GM13976 (cell line): ENCODE measurements at regions not wholly inside any gene's neighbourhood (a gene's known extent, or its start where the extent isn't known, plus 50 kb on each side); places are given as distances from the start of the nearest gene placed in this dataset.

ENCODE experiments used
- DNase-seq: peaks from one replicate; pipeline ENCODE4 v3.0.0; 2012; ENCODE audit warnings: low spot score
- in situ Hi-C: fragments of 300-500 bp; cut with MboI; formaldehyde crosslinking; loops from one replicate; pipeline ENCODE4 v1.12.0; 2022; ENCODE audit warnings: low sequenced_read_pairs, mixed read lengths, inconsistent platforms; ENCODE audit not compliant: unreplicated experiment
- TF ChIP-seq, protein P1 (sequence below): IDR thresholded peaks from 2 replicates; pipeline ENCODE4 v1.5.1; 2012; ENCODE audit warnings: borderline replicate concordance, mild to moderate bottlenecking; ENCODE audit not compliant: insufficient read depth; ENCODE audit errors: extremely low read depth, missing control alignments, control extremely low read depth

DNA sequence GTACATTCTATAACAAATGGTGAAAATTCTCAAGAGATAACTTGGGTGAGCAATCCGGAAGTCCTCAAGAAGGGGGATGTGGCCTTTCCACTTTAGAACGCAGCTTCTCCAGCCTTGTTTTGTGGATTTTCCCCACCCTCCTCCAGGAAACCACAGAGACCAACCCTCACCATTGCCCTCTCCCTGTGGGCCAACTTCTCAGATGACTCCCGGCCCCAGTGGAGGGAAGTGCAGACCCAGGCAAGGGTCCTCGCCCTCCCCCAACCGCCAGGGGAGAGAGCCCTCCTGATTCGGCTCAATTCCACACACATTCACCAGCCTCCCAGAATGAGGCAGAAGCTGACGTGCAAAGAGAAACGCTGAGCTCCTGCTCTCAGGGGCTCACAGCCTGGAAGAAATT lies 277.2 kb downstream of the EIPR1 start:
- no peak for DNase-seq
- TF ChIP-seq, protein P1, sequence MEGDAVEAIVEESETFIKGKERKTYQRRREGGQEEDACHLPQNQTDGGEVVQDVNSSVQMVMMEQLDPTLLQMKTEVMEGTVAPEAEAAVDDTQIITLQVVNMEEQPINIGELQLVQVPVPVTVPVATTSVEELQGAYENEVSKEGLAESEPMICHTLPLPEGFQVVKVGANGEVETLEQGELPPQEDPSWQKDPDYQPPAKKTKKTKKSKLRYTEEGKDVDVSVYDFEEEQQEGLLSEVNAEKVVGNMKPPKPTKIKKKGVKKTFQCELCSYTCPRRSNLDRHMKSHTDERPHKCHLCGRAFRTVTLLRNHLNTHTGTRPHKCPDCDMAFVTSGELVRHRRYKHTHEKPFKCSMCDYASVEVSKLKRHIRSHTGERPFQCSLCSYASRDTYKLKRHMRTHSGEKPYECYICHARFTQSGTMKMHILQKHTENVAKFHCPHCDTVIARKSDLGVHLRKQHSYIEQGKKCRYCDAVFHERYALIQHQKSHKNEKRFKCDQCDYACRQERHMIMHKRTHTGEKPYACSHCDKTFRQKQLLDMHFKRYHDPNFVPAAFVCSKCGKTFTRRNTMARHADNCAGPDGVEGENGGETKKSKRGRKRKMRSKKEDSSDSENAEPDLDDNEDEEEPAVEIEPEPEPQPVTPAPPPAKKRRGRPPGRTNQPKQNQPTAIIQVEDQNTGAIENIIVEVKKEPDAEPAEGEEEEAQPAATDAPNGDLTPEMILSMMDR: no peak
- in situ Hi-C loops: no loop called here

DNA sequence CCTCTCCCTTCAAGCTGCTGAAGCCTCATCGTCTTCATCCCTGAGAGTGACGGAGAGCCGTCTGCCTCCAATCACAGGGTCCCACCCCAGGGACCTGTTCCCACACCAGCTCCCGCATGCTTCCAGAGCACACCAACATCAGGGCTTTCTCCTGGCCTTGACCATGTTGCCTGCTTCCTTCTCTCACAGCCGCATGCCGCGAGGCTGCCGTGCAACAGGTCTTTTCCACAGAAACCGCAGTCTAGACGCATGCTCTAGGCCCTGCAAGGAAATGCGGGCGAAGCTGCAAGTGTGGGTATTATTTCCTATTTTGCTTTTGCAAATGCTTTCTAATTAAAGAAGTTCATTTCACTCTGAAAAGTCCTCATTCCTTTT lies 277.8 kb downstream of the EIPR1 start:
- in situ Hi-C loops: no loop called here
- DNase-seq: no peak
- TF ChIP-seq, protein P1: no peak

DNA sequence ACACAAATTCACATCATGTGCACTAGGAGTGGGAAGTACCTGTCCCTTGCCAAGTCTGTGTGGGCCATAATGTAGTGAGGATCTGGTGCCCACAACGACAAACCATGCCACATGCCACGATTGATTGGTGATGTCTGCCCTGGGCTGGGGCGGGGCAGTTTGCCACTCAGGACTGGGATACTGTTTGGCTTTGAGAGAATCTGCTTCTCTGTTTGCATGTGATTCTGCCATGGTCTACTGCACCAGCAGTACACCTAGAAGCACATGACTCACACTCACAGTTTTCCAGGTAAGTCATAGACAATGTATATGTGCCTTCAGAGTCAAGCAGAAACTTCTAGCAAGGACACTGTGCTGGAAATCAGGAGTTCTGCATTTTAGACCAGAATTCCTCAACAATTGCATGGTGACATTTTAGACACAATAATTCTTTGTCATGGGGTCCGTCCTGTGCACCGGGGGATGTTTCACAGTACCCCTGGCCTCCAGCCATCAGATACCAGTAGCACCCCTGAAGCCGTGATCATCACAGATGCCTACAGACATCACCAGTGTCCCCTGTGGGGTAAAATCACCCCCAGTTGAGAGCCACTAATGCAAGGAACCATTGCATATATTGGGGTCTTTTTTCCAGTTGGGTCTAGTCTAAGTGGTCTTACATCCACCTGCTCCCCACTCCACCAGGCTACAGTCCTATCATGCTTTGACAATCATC lies 278.3 kb downstream of the EIPR1 start:
- DNase-seq: peak; percentile 11
- TF ChIP-seq, protein P1: no peak
- in situ Hi-C loops: no loop called here

DNA sequence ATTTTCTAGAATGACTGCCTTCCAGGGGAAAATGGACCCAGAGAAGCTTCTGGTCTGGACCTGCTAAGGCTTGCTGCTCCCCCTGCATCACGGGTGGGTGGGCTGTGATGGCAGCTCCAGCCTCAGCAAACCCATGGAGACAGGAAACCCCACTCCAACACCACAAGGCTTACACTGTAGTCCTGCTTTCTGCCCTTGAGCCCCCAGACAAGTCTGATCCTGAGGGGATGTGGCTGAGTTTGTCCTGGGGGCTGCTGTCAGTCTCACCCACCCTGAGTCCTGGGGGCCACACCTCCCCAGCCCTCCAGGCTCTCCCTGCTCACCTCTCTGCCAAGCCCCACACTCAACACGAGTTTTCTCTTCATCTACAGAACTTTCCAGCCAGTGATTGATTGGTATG lies 279.4 kb downstream of the EIPR1 start:
- DNase-seq: no peak
- in situ Hi-C loops: no loop called here
- TF ChIP-seq, protein P1: no peak

DNA sequence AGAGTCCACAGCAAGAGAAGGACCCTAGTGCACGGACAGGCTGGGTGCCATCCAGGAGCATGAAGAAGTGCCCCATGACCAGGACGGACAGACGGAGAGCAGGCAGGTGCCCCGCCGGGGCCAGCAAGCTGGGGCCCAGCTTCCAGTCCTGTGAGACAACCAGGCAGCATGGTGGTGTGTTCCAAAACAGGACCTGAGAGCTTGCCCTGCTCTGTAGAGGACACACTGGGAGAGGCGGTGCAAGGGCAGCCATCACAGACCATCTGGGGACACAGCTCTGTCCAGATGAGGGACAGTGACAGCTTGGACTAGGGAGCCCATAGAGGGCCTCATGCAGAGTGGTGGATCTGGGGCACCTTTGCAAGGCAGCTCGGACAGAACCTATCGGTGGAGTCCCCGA lies 279.8 kb downstream of the EIPR1 start:
- TF ChIP-seq, protein P1: no peak
- in situ Hi-C loops: no loop called here
- peak; percentile 16 for DNase-seq

DNA sequence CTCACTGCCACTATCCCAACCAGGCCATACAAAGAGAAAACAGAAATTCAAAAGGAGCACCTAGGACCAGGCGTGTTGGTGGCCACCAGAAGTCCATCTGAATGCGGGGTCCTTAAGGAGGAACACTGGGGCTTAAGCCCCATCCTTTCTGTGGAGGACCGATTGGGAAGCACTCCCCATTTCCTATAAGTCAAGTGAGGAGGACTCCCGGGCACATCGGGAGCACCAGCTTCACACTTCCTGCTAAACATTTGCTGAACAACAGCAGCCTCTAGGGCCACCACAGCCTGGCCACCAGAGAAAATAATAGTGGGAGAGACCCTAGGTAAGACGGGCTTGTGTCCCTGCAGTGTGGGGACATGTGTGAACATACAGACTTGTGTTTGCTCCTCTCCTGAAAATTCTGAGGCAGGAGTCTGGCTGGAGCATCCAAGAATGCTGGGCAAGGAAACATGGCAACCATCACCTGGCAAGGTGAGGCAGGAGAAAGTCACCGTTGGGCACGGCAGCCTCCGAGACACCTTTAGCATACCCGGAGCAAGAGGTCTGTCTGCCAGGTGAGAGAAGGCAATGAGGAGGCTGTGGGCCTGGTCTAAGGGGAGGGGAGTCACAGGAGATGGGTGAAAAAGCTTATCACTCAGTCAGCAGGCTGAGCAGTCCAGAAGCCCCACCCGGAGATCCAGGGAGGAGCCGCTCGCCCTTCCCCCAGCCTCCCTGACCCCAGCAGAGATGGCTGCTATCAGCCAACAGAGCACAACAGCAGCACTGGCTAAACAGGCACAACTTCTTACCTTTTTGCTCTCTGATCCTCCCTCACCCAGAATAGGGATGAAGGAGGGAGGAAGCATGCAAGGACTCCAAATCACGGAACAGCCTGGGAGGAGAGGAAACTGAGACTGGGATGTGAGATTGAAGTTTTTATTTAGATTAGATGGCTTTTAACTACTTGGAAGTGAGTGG lies 282.3 kb downstream of the EIPR1 start:
- TF ChIP-seq, protein P1: no peak
- DNase-seq: no peak
- in situ Hi-C loops: no loop called here
